IPS-NIHi7 (cell line): ENCODE measurements at regions not wholly inside any gene's neighbourhood (a gene's known extent, or its start where the extent isn't known, plus 50 kb on each side); places are given as distances from the start of the nearest gene placed in this dataset.

Source experiments
- DNase-seq: peaks from one replicate; pipeline ENCODE4 v3.0.0; 2012; ENCODE audit warnings: mixed read lengths; ENCODE audit errors: extremely low spot score

- DNase-seq = no peak
These were observed 111.0 kb upstream of the LMO3 start for GRCh38 chr12:16716928-16717327.

- no peak for DNase-seq
These were observed 86.1 kb upstream of the LMO3 start for GRCh38 chr12:16692099-16692498.

GRCh38 chr12:16691624-16692023 is 85.7 kb upstream of the LMO3 start:
- DNase-seq = no peak

GRCh38 chr12:16688200-16688599 is 82.2 kb upstream of the LMO3 start:
- DNase-seq = no peak

GRCh38 chr12:16685107-16685506 is 79.1 kb upstream of the LMO3 start:
- DNase-seq = no peak

- DNase-seq = no peak
These were observed 75.2 kb upstream of the LMO3 start for GRCh38 chr12:16681196-16681595.

GRCh38 chr12:16675438-16675837 is 69.5 kb upstream of the LMO3 start:
- no peak for DNase-seq

GRCh38 chr12:16674885-16675284 is 68.9 kb upstream of the LMO3 start:
- DNase-seq = no peak

GRCh38 chr12:16670456-16671050 is 64.6 kb upstream of the LMO3 start:
- DNase-seq = no peak

- no peak for DNase-seq
These were observed 63.8 kb upstream of the LMO3 start for GRCh38 chr12:16669756-16670155.

GRCh38 chr12:16668198-16668597 is 62.2 kb upstream of the LMO3 start:
- no peak for DNase-seq

- DNase-seq = no peak
These were observed 52.7 kb upstream of the LMO3 start for GRCh38 chr12:16658699-16659098.
